WI38 (cell line): ENCODE measurements at regions not wholly inside any gene's neighbourhood (a gene's known extent, or its start where the extent isn't known, plus 50 kb on each side); places are given as distances from the start of the nearest gene placed in this dataset.

Experiments
- H3K4me3 ChIP-seq: 2 replicates; pipeline ENCODE4 v1.5.1; 2011; ENCODE audit warnings: low read depth, mild to moderate bottlenecking, control low read depth, low read length
- CTCF ChIP-seq: IDR thresholded peaks from 2 replicates; pipeline ENCODE4 v1.5.1; 2012; ENCODE audit warnings: low read depth, mild to moderate bottlenecking, control low read depth, low read length

- no peak for TF ChIP-seq CTCF
- H3K4me3 ChIP-seq = no peak overlapping the region
Observed at GRCh38 chr12:60487284-60487683, 891.5 kb downstream of the SLC16A7 start.

- no peak for TF ChIP-seq CTCF
- no peak overlapping the region for H3K4me3 ChIP-seq
Observed at GRCh38 chr12:60489071-60489470, 893.2 kb downstream of the SLC16A7 start.

GRCh38 chr12:60494244-60494643 lies 898.4 kb downstream of the SLC16A7 start:
- TF ChIP-seq CTCF = peak; percentile 35; the same call in 1 of the 2 replicates
- H3K4me3 ChIP-seq = no peak overlapping the region

- no peak overlapping the region for H3K4me3 ChIP-seq
- no peak for TF ChIP-seq CTCF
Observed at GRCh38 chr12:60498656-60499055, 902.8 kb downstream of the SLC16A7 start.

- H3K4me3 ChIP-seq = no peak overlapping the region
- no peak for TF ChIP-seq CTCF
Observed at GRCh38 chr12:60501124-60501729, 905.4 kb downstream of the SLC16A7 start.

- H3K4me3 ChIP-seq = no peak overlapping the region
- no peak for TF ChIP-seq CTCF
Observed at GRCh38 chr12:60522684-60523400, 927.0 kb downstream of the SLC16A7 start.

- no peak overlapping the region for H3K4me3 ChIP-seq
- no peak for TF ChIP-seq CTCF
Observed at GRCh38 chr12:60529261-60529660, 933.4 kb downstream of the SLC16A7 start.
